ENCODE measurements at regions not wholly inside any gene's neighbourhood (a gene's known extent, or its start where the extent isn't known, plus 50 kb on each side); places are given as distances from the start of the nearest gene placed in this dataset.

- TF ChIP-seq, protein P1, sequence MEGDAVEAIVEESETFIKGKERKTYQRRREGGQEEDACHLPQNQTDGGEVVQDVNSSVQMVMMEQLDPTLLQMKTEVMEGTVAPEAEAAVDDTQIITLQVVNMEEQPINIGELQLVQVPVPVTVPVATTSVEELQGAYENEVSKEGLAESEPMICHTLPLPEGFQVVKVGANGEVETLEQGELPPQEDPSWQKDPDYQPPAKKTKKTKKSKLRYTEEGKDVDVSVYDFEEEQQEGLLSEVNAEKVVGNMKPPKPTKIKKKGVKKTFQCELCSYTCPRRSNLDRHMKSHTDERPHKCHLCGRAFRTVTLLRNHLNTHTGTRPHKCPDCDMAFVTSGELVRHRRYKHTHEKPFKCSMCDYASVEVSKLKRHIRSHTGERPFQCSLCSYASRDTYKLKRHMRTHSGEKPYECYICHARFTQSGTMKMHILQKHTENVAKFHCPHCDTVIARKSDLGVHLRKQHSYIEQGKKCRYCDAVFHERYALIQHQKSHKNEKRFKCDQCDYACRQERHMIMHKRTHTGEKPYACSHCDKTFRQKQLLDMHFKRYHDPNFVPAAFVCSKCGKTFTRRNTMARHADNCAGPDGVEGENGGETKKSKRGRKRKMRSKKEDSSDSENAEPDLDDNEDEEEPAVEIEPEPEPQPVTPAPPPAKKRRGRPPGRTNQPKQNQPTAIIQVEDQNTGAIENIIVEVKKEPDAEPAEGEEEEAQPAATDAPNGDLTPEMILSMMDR (IDR thresholded peaks at IDR 0.05): no peak
- TF ChIP-seq POLR2A (IDR thresholded peaks at IDR 0.05): no peak
Measured at GRCh38 chr5:148713735-148714508, 59.6 kb upstream of the HTR4 start.
